GM18498 (cell line): ENCODE measurements at regions not wholly inside any gene's neighbourhood (a gene's known extent, or its start where the extent isn't known, plus 50 kb on each side); places are given as distances from the start of the nearest gene placed in this dataset.

Experiments used
- ATAC-seq: cut with Tn5 transposase; IDR thresholded peaks from one replicate; pipeline ENCODE4 v1.9.1; 2021; ENCODE audit warnings: mild to moderate bottlenecking, moderate library complexity; ENCODE audit not compliant: unreplicated experiment

DNA sequence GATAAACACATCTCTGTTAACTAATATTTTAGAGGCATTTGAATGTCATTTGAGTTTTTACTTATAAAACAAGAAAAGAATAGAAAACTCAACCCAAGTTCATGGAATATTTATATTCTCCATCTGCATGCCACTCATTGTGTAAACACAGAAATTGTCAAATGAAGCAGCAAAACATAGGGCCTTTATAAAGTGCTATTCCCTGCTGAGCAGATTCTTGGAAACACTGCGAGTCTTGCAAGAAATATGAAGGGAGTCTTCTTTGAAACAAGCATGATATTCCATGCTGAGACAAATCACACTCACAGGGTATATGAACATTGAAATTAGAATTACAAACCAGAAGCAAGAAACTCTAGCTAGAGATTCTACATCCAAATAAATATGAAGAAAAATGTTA, 655.8 kb downstream of the BRINP3 start:
- ATAC-seq: no peak

DNA sequence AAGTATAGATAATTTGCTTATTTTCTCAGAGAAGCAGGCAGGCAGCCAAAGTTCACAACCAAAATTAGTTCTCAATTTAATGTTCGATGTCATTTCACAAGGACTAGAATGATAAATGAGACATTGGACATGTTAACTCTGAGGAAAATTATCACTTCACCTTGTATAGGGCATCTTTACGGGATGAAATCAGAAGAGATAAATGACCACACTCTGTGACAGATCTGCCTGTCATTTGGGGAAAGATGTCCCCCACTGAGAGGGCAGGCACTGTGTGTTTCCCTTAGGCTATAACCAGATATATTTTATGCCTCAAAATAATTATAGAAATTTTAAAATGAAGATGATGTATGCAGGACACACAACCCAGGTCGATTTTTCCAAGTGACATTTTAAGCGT, 642.9 kb downstream of the BRINP3 start:
- ATAC-seq: no peak

- no peak for ATAC-seq
Measured at GRCh38 chr1:189847613-189848012, 630.1 kb downstream of the BRINP3 start.

- no peak for ATAC-seq
Measured at GRCh38 chr1:189851806-189852367, 625.8 kb downstream of the BRINP3 start.

- ATAC-seq: peak; percentile 55
Measured at GRCh38 chr1:189859385-189859977, 618.2 kb downstream of the BRINP3 start.

GRCh38 chr1:189866606-189867005, 611.1 kb downstream of the BRINP3 start:
- no peak for ATAC-seq

DNA sequence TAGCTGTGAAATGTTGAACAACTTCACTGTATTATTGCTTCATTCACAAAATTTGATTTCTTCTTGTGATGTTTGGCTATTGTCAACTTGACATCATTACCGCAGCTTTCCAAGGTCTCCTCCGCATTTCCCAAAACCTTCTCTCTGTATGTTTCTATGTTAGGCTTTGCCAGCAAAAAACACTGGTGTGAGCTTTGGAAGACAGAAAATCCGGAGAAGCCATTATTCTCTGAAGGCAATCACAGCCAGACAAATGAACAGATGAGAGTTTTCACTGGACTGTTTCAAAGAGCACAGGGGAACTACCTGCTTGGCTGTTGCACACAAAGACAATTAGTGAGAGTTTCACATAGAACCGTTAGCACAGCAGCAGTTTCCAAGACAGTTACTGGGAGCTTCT, 609.6 kb downstream of the BRINP3 start:
- ATAC-seq: no peak

DNA sequence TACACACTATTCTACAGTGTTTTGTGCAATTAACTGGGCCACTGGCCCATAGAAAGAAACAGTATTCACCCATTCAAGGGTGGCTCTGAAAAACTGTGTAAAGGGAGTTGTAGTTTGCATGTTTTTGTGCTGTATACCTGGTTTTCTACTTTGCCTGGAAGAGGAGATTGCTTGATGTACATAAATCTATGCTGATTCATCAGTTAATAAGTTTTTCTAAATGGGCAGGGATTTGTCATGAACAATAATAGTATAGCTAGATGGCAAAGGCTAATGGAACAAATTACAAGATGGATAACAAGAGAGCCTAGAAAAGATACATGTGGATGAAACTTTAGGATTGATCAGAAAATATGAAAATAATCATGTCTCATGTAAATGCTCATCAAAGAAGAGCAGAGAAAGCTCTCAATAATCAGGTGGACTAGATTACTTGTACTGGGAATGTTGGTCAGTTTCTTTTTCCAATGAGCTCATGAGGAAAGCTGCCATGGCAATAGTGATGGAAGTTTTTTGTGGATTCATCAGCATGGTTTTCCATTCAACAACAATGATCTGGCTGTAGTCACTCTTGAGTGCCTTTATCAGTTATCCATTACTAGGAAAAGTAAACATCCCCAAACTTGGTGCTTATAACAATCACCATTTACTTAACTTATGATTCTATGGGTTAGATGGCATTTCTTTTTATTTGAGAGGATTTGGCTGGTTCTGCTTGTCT, 602.8 kb downstream of the BRINP3 start:
- no peak for ATAC-seq

DNA sequence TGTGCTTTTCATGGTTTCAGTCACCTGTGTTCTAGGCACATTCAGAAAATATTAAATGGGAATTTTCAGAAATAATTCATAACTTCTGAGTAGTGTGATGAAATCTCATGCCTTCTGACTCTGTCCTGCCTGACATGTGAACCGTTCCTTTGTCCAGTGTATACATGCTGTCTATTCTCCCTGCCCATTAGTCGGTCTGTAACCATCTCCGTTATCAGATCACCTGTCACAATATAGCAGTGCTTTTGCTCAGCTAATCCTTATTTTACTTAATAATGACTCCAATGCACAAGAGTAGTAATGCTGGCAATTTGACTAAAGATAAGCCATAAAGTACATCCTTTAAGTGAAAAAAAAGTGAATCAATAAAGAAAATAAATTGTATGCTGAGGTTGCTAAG, 597.5 kb downstream of the BRINP3 start:
- no peak for ATAC-seq

GRCh38 chr1:189899686-189900425, 577.8 kb downstream of the BRINP3 start:
- ATAC-seq: no peak

DNA sequence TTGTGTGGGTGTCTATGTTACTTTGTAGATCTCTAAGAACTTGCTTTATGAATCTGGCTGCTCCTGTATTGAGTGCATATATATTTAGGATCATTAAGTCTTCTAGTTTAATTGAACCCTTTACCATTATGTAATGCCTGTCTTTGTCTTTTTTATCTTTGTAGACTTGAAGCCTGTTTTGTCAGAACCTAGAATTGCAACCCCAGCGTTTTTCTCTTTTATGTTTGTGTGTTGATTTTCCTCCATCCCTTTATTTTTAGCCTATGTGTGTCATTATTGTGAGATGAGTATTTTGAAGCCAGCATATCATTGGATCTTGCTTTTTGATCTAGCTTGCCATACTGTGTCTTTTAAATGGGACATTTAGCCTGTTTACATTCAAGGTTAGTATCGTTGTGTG, 573.2 kb downstream of the BRINP3 start:
- no peak for ATAC-seq

- no peak for ATAC-seq
Measured at GRCh38 chr1:189908113-189908512, 569.6 kb downstream of the BRINP3 start.

DNA sequence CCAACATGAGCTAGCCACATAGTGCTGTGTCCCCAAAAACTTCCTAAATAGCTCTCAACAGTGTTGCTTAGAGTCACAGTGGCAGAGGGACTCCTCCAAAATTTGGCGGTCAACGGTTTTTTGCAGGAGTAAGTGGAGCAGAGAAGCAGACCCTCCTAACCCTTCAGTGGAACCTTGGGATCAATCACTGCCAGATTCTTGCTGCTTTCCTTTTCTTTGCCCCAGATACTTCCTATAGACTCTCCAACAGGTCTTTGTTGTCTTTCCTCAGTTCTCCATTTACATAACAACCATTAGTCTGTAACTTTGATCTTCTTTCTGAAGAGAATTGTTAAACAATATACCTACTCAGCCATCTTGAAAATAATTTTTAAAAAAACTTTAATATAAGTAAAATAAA, 556.1 kb downstream of the BRINP3 start:
- no peak for ATAC-seq

- no peak for ATAC-seq
Measured at GRCh38 chr1:189927641-189928040, 550.0 kb downstream of the BRINP3 start.

DNA sequence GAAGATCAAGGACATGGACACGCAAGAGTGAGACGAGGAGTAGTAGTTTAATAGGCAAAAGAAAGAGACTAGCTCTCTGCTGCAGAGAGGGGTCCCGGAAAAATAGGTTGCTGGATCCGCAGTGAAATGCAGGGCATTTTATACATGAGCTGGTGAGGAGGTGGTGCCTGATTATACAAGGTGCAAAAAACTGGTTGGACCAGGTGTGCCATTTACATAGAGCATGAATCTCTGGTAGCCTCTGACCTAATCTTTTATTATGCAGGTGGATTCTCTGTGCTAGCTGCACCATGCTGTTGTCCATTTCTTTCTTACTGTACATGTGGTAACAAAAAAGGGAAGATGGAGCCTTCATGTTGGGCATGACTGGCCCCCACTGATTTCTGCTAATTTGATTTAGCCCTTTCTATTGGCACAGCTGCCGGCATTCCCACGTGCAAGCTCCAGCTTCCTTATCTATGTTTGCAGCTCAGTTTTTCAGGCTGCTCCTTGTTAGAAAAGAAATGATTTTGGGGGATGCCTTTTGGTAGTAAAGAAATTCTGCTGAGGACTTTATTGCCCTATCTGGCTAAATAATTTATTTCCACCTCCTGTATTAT, 548.1 kb downstream of the BRINP3 start:
- ATAC-seq: no peak

DNA sequence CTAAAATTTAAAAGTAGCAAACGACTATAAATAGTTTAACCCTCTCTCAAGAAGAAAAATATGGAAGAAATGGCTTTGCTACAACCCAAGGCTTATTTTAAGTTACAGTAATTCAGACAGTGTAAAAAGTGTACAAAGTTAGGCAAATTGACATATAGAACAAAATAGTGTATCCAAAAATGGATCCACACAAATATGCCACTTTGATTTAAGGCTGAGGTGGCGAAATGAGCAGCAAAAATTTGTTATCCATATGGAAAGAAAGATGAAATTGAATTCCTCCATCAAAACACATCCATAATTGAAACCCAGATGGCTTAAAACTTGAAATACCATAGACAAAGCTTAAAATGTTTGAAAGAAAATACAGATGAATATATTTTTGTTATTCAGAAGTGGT, 540.8 kb downstream of the BRINP3 start:
- ATAC-seq: no peak

DNA sequence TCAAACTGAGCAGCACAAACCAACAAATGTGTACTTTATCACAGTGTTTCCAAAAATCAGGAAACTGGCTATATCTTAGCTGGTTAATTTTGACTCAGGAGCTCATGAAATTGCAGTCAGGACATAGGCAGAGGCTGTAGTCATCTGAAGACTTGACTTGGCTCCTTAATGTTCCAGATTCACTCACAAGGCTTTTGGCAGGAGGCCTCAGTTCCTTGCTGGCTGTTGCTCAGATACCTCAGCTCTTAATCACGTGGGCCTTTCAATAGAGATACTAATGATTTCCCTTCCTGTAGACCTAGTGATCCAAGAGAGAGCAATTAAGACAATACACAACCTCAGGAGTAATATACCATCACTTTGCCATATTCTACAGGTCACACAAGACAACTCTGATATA, 537.7 kb downstream of the BRINP3 start:
- no peak for ATAC-seq

GRCh38 chr1:189941922-189942321, 535.7 kb downstream of the BRINP3 start:
- no peak for ATAC-seq

GRCh38 chr1:189958756-189959155, 518.9 kb downstream of the BRINP3 start:
- no peak for ATAC-seq

- ATAC-seq: no peak
Measured at GRCh38 chr1:189960769-189961168, 516.9 kb downstream of the BRINP3 start.

DNA sequence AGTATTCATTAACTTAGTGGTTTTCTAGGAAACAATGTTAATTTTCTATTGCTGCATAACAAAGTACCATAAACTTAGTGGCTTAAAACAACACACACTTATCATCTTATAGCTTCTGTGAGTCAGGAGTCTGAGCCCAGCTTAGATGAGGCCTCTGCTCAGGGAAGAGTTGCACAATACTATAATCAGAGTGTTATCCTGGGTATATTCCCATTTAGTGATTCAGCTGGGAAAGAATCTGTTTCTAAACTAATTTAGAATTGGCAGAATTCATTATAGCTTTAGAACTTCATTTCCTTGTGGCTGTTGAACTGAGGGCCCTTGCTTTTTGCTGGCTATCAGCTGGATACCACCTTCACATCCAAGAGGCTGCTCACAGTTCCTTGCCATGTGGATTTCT, 515.5 kb downstream of the BRINP3 start:
- ATAC-seq: no peak
